HEK293T (cell line): ENCODE measurements at regions not wholly inside any gene's neighbourhood (a gene's known extent, or its start where the extent isn't known, plus 50 kb on each side); places are given as distances from the start of the nearest gene placed in this dataset.

Experiments used
- CTCF ChIA-PET: fragments of 350-600 bp; formaldehyde crosslinking; extraction: SDS; loops from one replicate; lab custom pipeline; 2021; ENCODE audit warnings: antibody characterized with exemption, inconsistent platforms; lab: Yijun Ruan, JAX
- POLR2A ChIA-PET: fragments of 350-600 bp; formaldehyde crosslinking; extraction: SDS; loops from one replicate; lab custom pipeline; 2020; ENCODE audit warnings: antibody characterized with exemption, inconsistent platforms; lab: Yijun Ruan, JAX
- DNase-seq: peaks from one replicate; pipeline ENCODE4 v3.0.0; 2012; ENCODE audit warnings: mixed read lengths; ENCODE audit errors: extremely low spot score
- ARNT ChIP-seq: fragments of 450-650 bp; IDR thresholded peaks from 2 replicates; pipeline ENCODE4 v1.6.1; 2017; ENCODE audit warnings: mild to moderate bottlenecking
- BHLHE40 ChIP-seq: fragments of 450-650 bp; IDR thresholded peaks from 2 replicates; pipeline ENCODE4 v1.6.1; 2016; ENCODE audit warnings: mild to moderate bottlenecking, moderate library complexity, borderline replicate concordance
- CTBP1 ChIP-seq: fragments of 450-650 bp; IDR thresholded peaks from 2 replicates; pipeline ENCODE4 v1.6.1; 2016; ENCODE audit warnings: borderline replicate concordance
- ELF4 ChIP-seq: fragments of 450-650 bp; IDR thresholded peaks from 2 replicates; pipeline ENCODE4 v1.6.1; 2017; ENCODE audit warnings: antibody characterized with exemption
- FOXA1 ChIP-seq: fragments of 450-650 bp; IDR thresholded peaks from 2 replicates; pipeline ENCODE4 v1.6.1; 2016; ENCODE audit warnings: mild to moderate bottlenecking
- FOXK2 ChIP-seq: fragments of 450-650 bp; IDR thresholded peaks from 2 replicates; pipeline ENCODE4 v1.6.1; 2016; ENCODE audit warnings: mild to moderate bottlenecking
- FOXM1 ChIP-seq: fragments of 450-650 bp; IDR thresholded peaks from 2 replicates; pipeline ENCODE4 v1.6.1; 2017; ENCODE audit warnings: mild to moderate bottlenecking, borderline replicate concordance
- HDGF ChIP-seq: fragments of 450-650 bp; IDR thresholded peaks from 2 replicates; pipeline ENCODE4 v1.6.1; 2017; ENCODE audit warnings: antibody characterized with exemption, borderline replicate concordance
- L3MBTL2 ChIP-seq: fragments of 450-650 bp; conservative IDR thresholded peaks from 2 replicates; pipeline ENCODE4 v1.6.1; 2016; ENCODE audit warnings: mild to moderate bottlenecking
- LEF1 ChIP-seq: fragments of 450-650 bp; IDR thresholded peaks from 2 replicates; pipeline ENCODE4 v1.6.1; 2017; ENCODE audit warnings: mild to moderate bottlenecking, borderline replicate concordance
- NFRKB ChIP-seq: fragments of 450-650 bp; IDR thresholded peaks from 2 replicates; pipeline ENCODE4 v1.6.1; 2016; ENCODE audit warnings: mild to moderate bottlenecking, moderate library complexity
- SP1 ChIP-seq: fragments of 450-650 bp; IDR thresholded peaks from 2 replicates; pipeline ENCODE4 v1.6.1; 2017
- SUZ12 ChIP-seq: fragments of 450-650 bp; IDR thresholded peaks from 2 replicates; pipeline ENCODE4 v1.6.1; 2016; ENCODE audit warnings: mild to moderate bottlenecking
- TARDBP ChIP-seq: fragments of 450-650 bp; IDR thresholded peaks from 2 replicates; pipeline ENCODE4 v1.6.1; 2016
- ZNF384 ChIP-seq: fragments of 450-650 bp; IDR thresholded peaks from 2 replicates; pipeline ENCODE4 v1.6.1; 2016
- TF ChIP-seq, protein P1 (sequence below): fragments of 450-650 bp; IDR thresholded peaks from 2 replicates; pipeline ENCODE4 v1.6.1; 2016

DNA sequence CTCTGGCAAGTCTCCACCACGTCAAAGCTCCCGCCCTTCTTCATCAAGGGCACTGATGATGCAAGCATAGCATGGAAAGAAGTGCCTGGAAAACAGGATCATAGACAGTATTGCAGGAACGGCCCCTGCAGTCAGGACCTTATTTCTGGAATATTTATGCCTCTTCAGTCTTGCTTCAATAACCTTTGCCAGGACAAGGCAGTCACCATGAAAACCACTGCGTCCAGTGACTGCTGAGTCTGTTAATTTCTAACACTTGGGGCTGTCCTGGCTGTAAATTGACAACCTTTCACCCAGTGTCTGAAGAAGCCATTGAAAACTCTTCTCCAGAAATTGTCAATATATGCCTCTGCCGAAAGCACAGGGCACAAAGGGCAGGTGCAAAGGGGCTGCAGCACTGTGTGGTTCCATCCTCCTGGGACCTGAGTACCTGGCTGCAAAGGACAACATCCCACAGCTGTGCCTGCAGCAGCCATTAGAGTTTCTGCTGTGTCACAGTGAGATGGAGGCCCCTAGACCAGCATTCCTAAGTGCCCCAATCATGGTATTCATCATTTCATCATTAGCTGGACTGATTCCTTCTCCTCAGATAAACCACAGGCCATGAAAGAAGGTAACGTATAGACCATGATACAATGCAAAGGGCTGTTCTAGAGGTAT lies 819.6 kb downstream of the RNF144A start:
- no peak for DNase-seq
- CTCF ChIA-PET, result no interaction called here
- TF ChIP-seq ARNT (no peak), LEF1 (no peak), FOXK2 (no peak), ELF4 (no peak), ZNF384 (no peak), BHLHE40 (no peak), SP1 (no peak), TARDBP (no peak), HDGF (no peak), FOXA1 (no peak), CTBP1 (no peak)
- POLR2A ChIA-PET, result no interaction called here

DNA sequence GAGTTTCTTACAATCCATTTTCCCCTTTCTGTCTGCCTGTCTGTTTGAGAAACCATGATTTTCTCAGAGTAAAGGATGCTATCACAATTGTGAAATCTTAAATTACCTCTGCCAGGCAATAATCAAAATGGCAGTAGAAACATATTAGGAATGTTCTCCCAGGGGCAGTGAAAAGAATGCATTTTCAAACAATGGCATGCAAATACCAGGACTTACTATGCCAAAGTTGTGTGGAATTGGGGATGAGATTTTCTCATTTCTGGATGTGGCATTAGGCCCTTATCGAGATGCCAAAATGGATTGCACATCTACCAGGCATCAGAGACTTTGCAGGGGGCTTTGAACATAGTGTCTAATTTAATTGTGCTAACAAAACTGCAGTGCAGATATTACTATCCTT lies 821.4 kb downstream of the RNF144A start:
- ChIA-PET CTCF (no interaction called here), POLR2A (no interaction called here)
- no peak for DNase-seq
- TF ChIP-seq HDGF (no peak), SUZ12 (no peak), FOXM1 (no peak), NFRKB (no peak), CTBP1 (no peak), FOXK2 (no peak), SP1 (no peak), L3MBTL2 (no peak), ARNT (no peak), FOXA1 (no peak)

DNA sequence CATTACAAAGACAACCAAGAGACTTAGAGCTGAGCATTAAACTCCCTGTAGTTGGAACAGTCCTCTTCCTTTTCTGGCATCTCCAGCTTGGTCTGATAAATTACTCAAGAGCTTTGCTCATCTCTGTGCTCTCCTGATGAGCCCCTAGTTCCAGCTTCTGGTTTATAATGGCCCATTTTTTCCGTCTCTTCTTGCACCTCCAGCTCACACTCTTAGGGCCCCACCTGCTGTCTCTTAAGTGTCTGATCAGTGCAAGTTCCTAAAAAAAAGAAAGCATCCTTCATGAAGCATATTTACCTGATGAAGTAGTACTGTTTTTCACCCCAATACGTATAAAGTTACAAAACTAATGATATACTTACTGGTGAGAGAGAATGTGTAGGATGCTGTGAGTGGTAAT lies 822.9 kb downstream of the RNF144A start:
- no peak for DNase-seq
- POLR2A ChIA-PET, result no interaction called here
- TF ChIP-seq L3MBTL2 (no peak), NFRKB (no peak), FOXM1 (no peak), SUZ12 (no peak), TARDBP (no peak), BHLHE40 (no peak), ELF4 (no peak), CTBP1 (no peak), ARNT (no peak), FOXA1 (no peak), SP1 (no peak), ZNF384 (no peak), LEF1 (no peak), FOXK2 (no peak), HDGF (no peak)
- TF ChIP-seq, protein P1, sequence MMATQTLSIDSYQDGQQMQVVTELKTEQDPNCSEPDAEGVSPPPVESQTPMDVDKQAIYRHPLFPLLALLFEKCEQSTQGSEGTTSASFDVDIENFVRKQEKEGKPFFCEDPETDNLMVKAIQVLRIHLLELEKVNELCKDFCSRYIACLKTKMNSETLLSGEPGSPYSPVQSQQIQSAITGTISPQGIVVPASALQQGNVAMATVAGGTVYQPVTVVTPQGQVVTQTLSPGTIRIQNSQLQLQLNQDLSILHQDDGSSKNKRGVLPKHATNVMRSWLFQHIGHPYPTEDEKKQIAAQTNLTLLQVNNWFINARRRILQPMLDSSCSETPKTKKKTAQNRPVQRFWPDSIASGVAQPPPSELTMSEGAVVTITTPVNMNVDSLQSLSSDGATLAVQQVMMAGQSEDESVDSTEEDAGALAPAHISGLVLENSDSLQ, result no peak
- CTCF ChIA-PET, result no interaction called here

DNA sequence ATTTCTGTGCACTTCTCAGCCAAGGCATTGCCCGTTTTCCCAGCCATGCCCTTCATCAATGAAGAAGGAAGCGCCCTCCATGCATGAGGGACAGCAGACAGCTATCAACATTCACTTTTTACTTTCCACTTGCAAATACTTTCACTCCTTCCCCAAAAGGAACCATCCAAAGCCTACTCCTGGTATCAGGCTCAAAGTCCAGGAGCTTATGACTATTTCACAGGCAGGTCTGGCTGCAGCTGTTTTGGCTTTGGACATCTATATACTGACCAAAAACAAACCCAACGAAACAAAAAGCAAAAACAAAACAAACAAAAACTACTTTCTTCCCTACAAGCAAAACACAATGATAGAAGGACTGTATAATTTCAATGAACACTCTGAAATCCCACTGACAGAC lies 825.1 kb downstream of the RNF144A start:
- DNase-seq, result no peak
- CTCF ChIA-PET, result no interaction called here

DNA sequence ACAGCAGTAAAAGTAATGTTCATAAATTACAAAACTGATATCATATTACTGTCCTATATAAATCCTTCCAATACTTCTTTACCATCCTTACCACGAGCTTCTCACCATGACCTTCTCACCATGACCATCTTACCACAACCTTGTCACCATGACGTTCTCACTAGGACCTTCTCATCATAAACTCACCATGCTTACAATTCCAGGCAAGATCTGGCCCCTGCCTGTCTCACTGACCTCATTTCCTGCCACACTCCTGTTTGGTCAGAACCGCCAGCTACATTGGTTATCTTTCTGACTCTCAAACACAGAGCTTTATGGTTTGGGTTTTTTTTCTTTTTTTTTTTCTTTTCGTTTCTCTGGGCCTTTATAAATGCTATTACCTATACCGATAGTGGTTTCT lies 827.6 kb downstream of the RNF144A start:
- no peak for TF ChIP-seq SP1
- TF ChIP-seq FOXA1, result no peak
- TF ChIP-seq SUZ12, result no peak
- TF ChIP-seq CTBP1, result no peak
- no peak for TF ChIP-seq ELF4
- no peak for TF ChIP-seq FOXK2
- TF ChIP-seq NFRKB, result no peak
- TF ChIP-seq FOXM1, result no peak
- no peak for TF ChIP-seq L3MBTL2
- no peak for TF ChIP-seq ARNT
- TF ChIP-seq BHLHE40, result no peak
- TF ChIP-seq HDGF, result no peak
- TF ChIP-seq ZNF384, result no peak
- no peak for TF ChIP-seq TARDBP
- TF ChIP-seq, protein P1, result no peak
- no peak for TF ChIP-seq LEF1
- no peak for DNase-seq
- ChIA-PET CTCF (no interaction called here), POLR2A (no interaction called here)

More for the DNA sequence above, 825.1 kb downstream of the RNF144A start:
- POLR2A ChIA-PET, result no interaction called here
- TF ChIP-seq L3MBTL2 (no peak), SUZ12 (no peak), HDGF (no peak), ARNT (no peak), FOXK2 (no peak), TARDBP (no peak), NFRKB (no peak), FOXM1 (no peak), LEF1 (no peak), FOXA1 (no peak), ELF4 (no peak), SP1 (no peak)

DNA sequence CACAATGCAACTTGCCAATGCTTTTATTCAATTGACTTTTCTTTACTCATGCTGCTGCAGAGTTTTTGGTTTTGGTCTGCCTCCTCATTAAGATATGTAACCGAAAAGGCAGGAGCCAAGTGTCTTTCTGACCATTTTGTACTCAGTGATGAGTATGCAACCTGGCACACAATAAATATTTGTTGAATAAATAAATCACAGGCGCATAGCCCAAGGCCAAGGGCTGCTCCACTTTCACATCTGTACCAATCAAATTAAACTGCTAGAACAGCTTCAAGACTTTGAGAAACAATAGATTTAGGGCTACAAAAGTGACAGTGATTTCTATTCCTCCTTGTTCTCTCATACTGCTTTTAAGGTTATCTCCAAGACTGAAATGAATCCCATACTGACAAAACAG lies 828.2 kb downstream of the RNF144A start:
- no peak for DNase-seq
- ChIA-PET CTCF (no interaction called here), POLR2A (no interaction called here)
- TF ChIP-seq ARNT (no peak), FOXA1 (no peak), ZNF384 (no peak), FOXM1 (no peak), FOXK2 (no peak), HDGF (no peak), BHLHE40 (no peak), LEF1 (no peak), SP1 (no peak), NFRKB (no peak), TARDBP (no peak), SUZ12 (no peak), ELF4 (no peak), L3MBTL2 (no peak), CTBP1 (no peak)
- TF ChIP-seq, protein P1, result no peak
